Stimulated activated CD4-positive, alpha-beta T cell treated with anti-CD3 and anti-CD28 coated beads, Interleukin-12 subunit alpha, Interleukin-12 subunit beta, amount 100 ng/mL, for 24 hours (primary cell): ENCODE measurements at regions not wholly inside any gene's neighbourhood (a gene's known extent, or its start where the extent isn't known, plus 50 kb on each side); places are given as distances from the start of the nearest gene placed in this dataset.

Source experiments
- DNase-seq, 2 experiments: peaks; one replicate each; pipeline ENCODE4 v3.0.0-alpha.2; 2020; ENCODE audit warnings: low read depth in 2 of 2

DNA sequence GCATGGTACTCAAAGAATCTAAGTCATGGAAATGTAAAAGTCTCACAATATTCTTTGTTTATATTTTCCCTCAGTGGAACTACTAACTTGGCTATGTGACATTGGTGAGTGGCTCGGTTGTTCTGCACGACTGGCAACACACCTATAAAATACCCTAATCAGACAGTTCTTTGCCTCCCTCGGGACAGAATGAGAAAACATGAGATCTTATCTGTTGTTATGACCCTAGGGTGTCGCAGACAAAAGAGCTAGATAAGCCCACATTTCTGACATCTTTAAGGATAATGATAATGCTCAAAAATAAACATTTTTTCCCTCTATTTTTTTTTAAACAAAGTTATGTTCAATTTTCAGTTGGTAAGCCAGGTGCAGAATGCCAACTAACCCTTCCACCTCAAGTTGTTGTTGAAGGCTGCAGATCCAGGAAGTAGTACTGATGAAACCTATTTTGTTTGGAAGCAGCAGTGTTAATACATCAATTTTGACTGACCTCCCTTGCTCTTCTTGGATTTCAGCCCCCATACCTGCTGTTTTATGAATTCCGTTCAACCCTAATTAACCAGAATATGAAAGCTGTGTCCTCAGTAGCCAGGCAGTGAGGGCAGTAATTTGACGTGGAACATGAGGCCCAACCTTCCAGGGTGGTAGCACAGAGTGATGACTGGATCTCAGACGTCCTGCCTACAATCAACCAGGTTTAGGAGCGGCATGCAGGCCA lies 108.7 kb upstream of the DUSP10 start:
- no peak for DNase-seq

GRCh38 chr1:221849897-221850296 lies 108.0 kb upstream of the DUSP10 start:
- DNase-seq: no peak

- DNase-seq: no peak
Observed at GRCh38 chr1:221849110-221849509, 107.2 kb upstream of the DUSP10 start.

DNA sequence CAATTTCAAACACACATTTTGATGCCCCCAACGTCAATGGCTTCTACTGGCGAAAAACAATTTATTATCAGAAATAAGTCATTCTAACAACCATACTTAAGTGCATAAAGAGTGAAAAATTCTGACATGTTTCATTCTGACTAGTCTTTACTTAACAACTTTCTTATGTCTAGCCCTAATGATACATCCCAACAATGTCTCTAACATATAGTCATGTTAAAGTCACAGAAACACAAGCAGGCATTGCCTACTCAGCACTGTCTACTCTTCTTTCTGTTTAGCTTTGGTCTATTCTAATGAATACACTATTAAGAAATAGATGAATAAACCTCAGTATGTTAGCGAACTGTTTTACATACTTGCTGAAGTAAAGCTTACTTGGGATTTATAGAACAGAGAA lies 105.8 kb upstream of the DUSP10 start:
- DNase-seq: no peak

- no peak for DNase-seq
Observed at GRCh38 chr1:221845650-221846371, 103.9 kb upstream of the DUSP10 start.

- no peak for DNase-seq
Observed at GRCh38 chr1:221841983-221842335, 100.1 kb upstream of the DUSP10 start.

DNA sequence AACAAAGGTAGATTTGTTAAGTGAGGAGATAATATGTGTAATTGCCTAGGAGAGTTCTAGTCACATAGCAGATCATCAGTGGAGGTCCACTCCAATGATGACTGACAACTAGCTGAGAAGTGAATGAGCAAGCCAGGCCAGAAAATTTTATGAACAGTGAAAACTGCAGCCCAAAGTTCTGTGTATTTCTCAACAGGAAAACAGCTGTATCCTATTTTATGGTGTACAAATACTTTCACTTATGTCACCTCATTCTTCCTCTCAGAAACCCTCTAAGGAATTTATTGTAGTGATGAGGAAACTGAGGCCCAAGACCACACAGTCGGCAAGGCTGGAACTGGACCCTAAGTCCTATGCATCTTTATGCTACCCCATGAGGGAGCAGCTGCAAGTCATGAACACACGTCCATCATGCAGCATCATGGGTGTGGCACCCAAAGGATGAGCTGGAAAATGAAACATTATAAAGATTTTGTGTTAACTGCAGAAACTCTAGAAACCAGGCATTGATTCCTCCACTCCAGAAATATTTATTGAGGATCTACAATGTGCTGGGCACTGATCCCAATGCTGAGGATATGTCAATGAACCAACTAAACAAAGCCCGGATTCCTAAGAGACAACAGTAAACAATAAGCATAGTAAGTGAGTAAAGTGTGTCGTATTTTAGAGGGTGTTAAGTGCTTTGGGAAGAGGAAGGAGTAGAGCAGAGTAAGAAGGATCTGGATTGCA lies 99.5 kb upstream of the DUSP10 start:
- no peak for DNase-seq

DNA sequence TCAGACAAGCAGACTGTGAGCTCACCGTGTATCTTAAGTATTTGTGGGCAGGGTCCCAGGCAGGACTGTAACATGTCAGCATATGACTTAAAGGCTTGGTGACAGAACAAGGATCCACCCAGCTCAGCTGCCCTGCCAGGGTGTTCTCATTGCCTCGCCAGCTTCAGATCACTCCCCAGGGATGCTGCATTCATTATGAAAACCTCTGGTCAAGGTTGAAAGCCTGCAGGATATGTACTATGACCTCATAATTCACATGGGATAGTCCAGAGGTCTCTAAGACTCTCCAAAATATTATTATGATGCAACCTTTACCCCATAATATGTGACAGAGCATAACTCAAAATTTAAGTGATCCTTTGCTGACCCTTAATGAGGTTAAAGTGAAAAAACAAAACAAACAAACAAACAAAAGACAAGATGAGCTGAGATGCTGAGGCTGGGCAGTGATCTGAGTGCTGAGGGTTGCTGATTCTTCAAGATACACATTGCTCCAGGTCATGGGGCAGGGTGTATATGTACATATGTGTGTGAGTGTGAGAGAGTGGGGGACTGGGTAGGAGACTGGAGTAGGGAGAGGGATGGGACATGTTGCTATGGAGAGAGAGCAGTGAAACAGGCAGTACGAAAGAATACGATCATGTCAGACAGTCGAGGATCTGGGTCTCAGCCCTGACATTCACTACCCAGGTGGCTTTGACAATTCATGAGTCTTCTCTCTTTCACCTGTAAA lies 98.8 kb upstream of the DUSP10 start:
- DNase-seq: no peak

- peak; percentile 64 to 73 for DNase-seq
Observed at GRCh38 chr1:221839782-221840395, 98.0 kb upstream of the DUSP10 start.

GRCh38 chr1:221839321-221839720 lies 97.4 kb upstream of the DUSP10 start:
- no peak for DNase-seq

GRCh38 chr1:221837896-221838295 lies 96.0 kb upstream of the DUSP10 start:
- peak in 1 of 2 experiments; percentile 12 for DNase-seq

DNA sequence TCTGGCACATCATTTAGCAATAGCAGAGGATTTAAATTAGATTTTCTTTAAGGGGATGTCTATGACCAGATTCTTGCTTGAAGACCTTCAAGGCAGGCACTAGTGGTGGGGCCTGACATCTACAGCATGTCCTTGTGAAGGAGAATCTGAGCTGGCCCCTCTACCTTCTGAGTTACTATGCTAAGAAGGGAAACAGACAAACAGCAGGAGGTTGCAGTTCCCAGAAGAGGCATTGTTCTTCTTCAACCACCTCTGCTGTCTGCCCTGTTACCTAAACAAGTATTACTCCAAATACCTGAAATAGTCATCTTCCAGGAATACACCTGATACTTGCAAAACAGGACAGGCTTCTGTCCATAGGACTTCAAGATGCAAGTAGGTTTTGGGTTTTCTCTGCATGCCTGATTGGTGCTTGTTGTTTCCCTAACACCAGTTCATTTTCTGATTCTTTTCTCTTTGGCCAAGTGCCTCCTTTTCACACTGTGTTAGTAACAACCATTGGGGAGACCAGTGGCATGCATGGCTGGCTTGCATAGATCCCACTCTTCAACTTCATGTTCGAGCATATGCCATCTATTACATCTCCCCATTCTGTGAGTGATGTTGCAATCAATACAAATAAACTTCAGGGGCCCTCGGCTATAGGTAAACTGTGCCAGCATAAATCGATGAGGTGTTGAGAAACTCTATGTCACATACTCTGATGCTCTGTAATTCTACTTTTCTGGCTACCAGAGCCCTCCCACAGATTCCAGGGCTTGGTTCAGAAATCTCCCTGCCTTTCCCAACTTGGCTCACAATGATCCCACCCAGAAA lies 93.0 kb upstream of the DUSP10 start:
- no peak for DNase-seq

DNA sequence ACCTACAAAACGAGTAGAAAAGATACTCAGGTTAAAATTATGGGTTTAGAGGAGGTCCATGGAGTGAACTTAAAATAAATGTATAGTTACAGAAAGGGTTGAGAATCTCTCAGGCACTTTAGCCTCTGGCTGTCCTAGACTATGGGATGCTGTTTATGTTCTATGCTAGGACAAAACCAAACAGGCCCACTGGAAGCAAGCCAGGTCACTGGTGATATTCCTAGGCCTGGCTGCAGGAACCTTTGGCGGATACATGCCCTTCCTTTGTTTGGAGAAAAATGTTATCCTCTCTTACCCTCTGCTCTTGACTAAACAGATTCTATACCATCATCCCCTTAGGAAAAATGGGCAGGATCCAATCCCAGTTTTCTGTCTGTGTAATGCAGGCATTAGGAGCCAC lies 90.7 kb upstream of the DUSP10 start:
- DNase-seq: no peak

DNA sequence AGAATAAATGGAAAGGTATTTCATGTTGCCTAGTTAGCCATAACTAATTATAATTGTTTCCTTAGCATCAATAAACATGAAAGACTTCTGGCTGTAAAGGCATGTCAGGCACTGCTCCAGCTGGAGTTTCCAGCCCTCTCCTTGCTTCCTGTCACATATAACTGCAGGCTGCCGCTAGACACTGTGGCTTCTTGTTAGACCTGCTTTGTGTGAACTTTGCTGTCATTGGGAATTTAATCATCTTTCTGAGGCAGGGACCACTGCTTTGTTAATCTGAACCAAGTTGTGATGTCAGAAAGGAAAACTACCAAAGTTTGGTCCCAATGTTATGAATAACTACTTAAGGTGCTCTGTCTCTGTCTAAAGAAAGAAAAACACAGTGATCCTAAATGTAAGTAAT lies 90.3 kb upstream of the DUSP10 start:
- no peak for DNase-seq

GRCh38 chr1:221829327-221830015 lies 87.6 kb upstream of the DUSP10 start:
- peak in 1 of 2 experiments; percentile 38 for DNase-seq

DNA sequence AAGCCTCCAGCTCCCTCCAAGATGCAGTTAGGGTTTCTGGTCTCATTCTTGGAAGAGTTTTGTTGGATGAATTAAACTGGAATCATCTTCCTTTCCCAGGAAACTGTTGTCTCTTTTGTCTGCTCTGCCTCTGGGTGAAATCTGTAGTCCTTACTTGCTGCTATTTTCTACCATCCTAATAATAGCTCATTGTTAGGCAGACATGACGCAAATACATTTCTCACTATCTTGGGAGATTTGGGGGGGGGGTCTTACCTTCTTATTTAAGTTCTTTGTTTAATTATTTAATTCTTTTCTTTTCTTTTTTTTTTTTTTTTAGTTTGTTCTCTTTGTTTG lies 85.4 kb upstream of the DUSP10 start:
- DNase-seq: no peak

- DNase-seq: no peak
Observed at GRCh38 chr1:221824909-221825308, 83.0 kb upstream of the DUSP10 start.

- DNase-seq: no peak
Observed at GRCh38 chr1:221824025-221824424, 82.1 kb upstream of the DUSP10 start.

DNA sequence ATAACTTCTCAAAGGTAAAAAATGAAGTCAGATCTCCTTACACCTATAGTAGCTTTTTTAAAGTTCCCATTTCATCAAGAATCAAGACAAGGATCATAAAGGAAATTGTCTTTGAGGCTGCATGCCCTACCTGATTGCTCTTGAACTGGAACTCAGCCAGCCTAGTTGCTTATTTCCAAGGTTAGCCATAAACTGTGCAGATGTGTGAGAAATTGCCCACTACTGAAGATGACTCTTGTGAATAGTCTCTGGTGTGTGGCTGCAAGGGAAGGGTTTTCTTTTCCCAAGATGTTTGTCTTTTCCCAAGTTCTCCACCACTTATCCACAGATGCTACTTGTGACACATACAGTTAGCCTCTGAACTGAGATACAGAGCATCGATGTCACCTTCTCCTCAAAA lies 81.7 kb upstream of the DUSP10 start:
- DNase-seq: no peak

DNA sequence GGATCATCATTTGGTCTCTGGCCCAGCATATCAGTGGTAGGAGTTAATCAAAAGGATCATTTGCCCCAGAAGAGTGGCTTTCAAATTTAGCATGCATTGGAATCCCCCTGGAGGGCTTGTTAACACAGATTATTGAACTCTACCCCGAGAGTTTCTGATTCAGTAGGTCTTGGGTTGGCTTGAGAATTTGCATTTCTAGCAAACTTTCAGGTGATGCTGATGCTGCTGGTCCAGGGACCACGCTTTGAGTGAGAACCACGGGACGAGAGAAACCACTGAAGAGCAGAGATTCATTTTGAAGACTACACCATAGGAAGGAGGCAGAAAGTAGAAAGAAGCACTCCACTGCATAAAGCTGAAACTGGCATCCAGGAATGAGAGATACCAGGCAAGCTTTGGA lies 81.3 kb upstream of the DUSP10 start:
- no peak for DNase-seq
